ENCODE measurements at regions not wholly inside any gene's neighbourhood (a gene's known extent, or its start where the extent isn't known, plus 50 kb on each side); places are given as distances from the start of the nearest gene placed in this dataset.

DNA sequence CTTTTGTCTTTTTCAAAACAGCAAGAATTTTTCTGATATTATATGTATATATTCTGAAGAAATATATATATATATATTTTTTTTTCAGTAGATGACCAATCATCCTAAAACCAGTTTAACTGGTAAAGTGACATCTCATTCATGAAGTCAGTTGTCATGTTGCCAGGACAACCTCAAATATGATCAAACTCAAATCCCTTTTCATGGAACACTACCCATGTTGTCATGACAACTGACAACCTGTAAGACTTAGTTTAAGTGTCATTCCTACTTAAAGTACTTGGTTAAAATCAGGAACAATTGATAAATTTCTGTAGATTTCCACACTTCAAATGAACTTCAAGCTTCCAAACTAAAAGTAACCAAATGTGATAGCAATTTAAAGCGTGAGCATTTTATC lies 101.8 kb upstream of the ERBB4 start:
- H3K4me1 ChIP-seq: no peaks in the 10 kb centered on the region
- H3K27me3 ChIP-seq: no peaks in the 10 kb centered on the region
- H3K27ac ChIP-seq: no peak overlapping the region
- no peaks in the 10 kb centered on the region for H3K36me3 ChIP-seq
- in situ Hi-C loops (cut with MboI; ENCODE audit: low pct_ligation_motif_present in 1 of 4, low pct_unique_long_range_greater_than_20kb in 1 of 4, low sequenced_read_pairs in 3 of 4) (no loop called here), intact Hi-C loops (cut with DNase I; ENCODE audit: low total_unique reads) (no loop called here)
- WGBS, 2 donors (ENCODE audit: low coverage in 1 of 2): 73 to 91% methylated on average over 1 of the region's 1 CpG
- no peak overlapping the region for H3K4me3 ChIP-seq
- H3K9me3 ChIP-seq: no peaks in the 10 kb centered on the region
- no peak for DNase-seq
- TF ChIP-seq EP300 (IDR thresholded peaks at IDR 0.05; ENCODE audit: low read depth) (no peak), POLR2A (IDR thresholded peaks at IDR 0.05) (no peak), POLR2AphosphoS5 (IDR thresholded peaks at IDR 0.05) (no peak)
- TF ChIP-seq, protein P1, sequence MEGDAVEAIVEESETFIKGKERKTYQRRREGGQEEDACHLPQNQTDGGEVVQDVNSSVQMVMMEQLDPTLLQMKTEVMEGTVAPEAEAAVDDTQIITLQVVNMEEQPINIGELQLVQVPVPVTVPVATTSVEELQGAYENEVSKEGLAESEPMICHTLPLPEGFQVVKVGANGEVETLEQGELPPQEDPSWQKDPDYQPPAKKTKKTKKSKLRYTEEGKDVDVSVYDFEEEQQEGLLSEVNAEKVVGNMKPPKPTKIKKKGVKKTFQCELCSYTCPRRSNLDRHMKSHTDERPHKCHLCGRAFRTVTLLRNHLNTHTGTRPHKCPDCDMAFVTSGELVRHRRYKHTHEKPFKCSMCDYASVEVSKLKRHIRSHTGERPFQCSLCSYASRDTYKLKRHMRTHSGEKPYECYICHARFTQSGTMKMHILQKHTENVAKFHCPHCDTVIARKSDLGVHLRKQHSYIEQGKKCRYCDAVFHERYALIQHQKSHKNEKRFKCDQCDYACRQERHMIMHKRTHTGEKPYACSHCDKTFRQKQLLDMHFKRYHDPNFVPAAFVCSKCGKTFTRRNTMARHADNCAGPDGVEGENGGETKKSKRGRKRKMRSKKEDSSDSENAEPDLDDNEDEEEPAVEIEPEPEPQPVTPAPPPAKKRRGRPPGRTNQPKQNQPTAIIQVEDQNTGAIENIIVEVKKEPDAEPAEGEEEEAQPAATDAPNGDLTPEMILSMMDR (IDR thresholded peaks at IDR 0.05): no peak

DNA sequence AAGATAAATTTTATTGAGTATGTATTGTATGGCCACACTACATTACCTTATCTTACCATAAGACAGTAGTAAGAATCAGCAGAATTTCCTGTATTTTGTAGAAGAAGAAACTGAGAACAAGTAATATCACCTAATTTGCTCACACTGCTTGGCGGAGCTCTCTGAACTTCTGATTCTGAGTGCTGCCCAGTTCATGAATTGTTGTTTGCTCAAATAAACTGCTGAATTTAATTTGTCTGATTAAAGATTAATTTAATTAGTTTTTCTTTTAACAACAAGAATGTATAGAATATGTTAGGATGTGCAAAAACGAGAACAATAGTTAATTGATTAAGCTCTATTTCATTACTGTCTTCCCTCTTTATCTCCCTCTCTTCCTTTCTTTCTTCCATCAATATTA lies 100.1 kb upstream of the ERBB4 start:
- intact Hi-C loops (cut with DNase I; ENCODE audit: low total_unique reads) (no loop called here), in situ Hi-C loops (cut with MboI; ENCODE audit: low pct_ligation_motif_present in 1 of 4, low pct_unique_long_range_greater_than_20kb in 1 of 4, low sequenced_read_pairs in 3 of 4) (no loop called here)
- DNase-seq: no peak
- no peak overlapping the region for H3K27ac ChIP-seq
- H3K4me1 ChIP-seq: no peaks in the 10 kb centered on the region
- no peak overlapping the region for H3K4me3 ChIP-seq
- H3K36me3 ChIP-seq: no peaks in the 10 kb centered on the region
- no peaks in the 10 kb centered on the region for H3K27me3 ChIP-seq
- WGBS, 2 donors (ENCODE audit: low coverage in 1 of 2): 76 to 85% methylated on average over 2 of the region's 2 CpGs
- no peaks in the 10 kb centered on the region for H3K9me3 ChIP-seq
- no peak for TF ChIP-seq POLR2AphosphoS5 (IDR thresholded peaks at IDR 0.05)
- no peak for TF ChIP-seq POLR2A (IDR thresholded peaks at IDR 0.05)
- no peak for TF ChIP-seq EP300 (IDR thresholded peaks at IDR 0.05; ENCODE audit: low read depth)
- TF ChIP-seq, protein P1 (IDR thresholded peaks at IDR 0.05): no peak

DNA sequence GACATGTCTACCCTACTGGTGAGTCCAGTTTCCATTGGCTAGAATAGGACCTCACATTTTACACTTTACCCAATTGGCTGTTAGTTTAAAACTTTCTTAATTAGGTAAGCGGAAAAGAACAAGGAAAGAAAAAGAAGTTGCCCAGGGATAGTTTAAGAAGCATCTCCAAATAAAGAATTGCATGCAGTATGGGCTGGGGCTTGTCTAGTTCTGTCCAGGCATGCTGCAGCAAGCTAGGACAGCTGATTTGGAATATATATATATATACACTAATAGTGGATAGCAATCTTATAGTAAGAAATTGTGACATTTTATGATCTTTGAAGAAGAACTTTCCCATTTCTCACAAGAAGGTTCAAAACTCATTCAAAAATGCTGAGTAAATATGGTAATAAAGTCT lies 90.0 kb upstream of the ERBB4 start:
- intact Hi-C loops (cut with DNase I; ENCODE audit: low total_unique reads) (no loop called here), in situ Hi-C loops (cut with MboI; ENCODE audit: low pct_ligation_motif_present in 1 of 4, low pct_unique_long_range_greater_than_20kb in 1 of 4, low sequenced_read_pairs in 3 of 4) (no loop called here)
- TF ChIP-seq EP300 (IDR thresholded peaks at IDR 0.05; ENCODE audit: low read depth) (no peak), POLR2AphosphoS5 (IDR thresholded peaks at IDR 0.05) (no peak), POLR2A (IDR thresholded peaks at IDR 0.05) (no peak)
- TF ChIP-seq, protein P1 (IDR thresholded peaks at IDR 0.05): no peak
- DNase-seq: no peak
- H3K27ac ChIP-seq: no peak overlapping the region
- H3K27me3 ChIP-seq: no peaks in the 10 kb centered on the region
- H3K4me3 ChIP-seq: no peak overlapping the region
- 50 to 89% methylated on average over 1 of the region's 1 CpG for WGBS, 2 donors (ENCODE audit: low coverage in 1 of 2)
- H3K4me1 ChIP-seq: no peaks in the 10 kb centered on the region
- H3K36me3 ChIP-seq: no peaks in the 10 kb centered on the region
- no peaks in the 10 kb centered on the region for H3K9me3 ChIP-seq

- in situ Hi-C loops (cut with MboI; ENCODE audit: low pct_ligation_motif_present in 1 of 4, low pct_unique_long_range_greater_than_20kb in 1 of 4, low sequenced_read_pairs in 3 of 4) (no loop called here), intact Hi-C loops (cut with DNase I; ENCODE audit: low total_unique reads) (no loop called here)
- 89 to 97% methylated on average over 5 of the region's 5 CpGs for WGBS, 2 donors (ENCODE audit: low coverage in 1 of 2)
- Histone ChIP-seq H3K4me3 (no peak overlapping the region), H3K9me3 (no peaks in the 10 kb centered on the region), H3K4me1 (no peaks in the 10 kb centered on the region), H3K27me3 (no peaks in the 10 kb centered on the region), H3K36me3 (no peaks in the 10 kb centered on the region), H3K27ac (no peak overlapping the region)
- no peak for DNase-seq
- no peak for TF ChIP-seq POLR2AphosphoS5 (IDR thresholded peaks at IDR 0.05)
- TF ChIP-seq, protein P1 (IDR thresholded peaks at IDR 0.05): no peak
- TF ChIP-seq EP300 (IDR thresholded peaks at IDR 0.05; ENCODE audit: low read depth): no peak
These were observed 87.8 kb upstream of the ERBB4 start for GRCh38 chr2:212626371-212626918.

Measured in transverse colon (tissue), 4 donors.